HUES6 (cell line): ENCODE measurements at regions not wholly inside any gene's neighbourhood (a gene's known extent, or its start where the extent isn't known, plus 50 kb on each side); places are given as distances from the start of the nearest gene placed in this dataset.

Source experiments
- H3K27ac ChIP-seq: 2 replicates; pipeline ENCODE4 v1.7.0; 2013; ENCODE audit warnings: low read depth, mild to moderate bottlenecking, low read length, inconsistent platforms
- H3K27me3 ChIP-seq: 2 replicates; pipeline ENCODE4 v1.6.1; 2013; ENCODE audit warnings: low read length; ENCODE audit not compliant: control insufficient read depth, insufficient read depth
- H3K36me3 ChIP-seq: 2 replicates; pipeline ENCODE4 v1.6.1; 2013; ENCODE audit warnings: low read length; ENCODE audit not compliant: control insufficient read depth, insufficient read depth
- H3K4me1 ChIP-seq: 2 replicates; pipeline ENCODE4 v1.6.1; 2013; ENCODE audit warnings: low read length; ENCODE audit not compliant: control insufficient read depth, insufficient read depth
- H3K4me3 ChIP-seq: 2 replicates; pipeline ENCODE4 v1.5.1; 2013; ENCODE audit warnings: low read depth, low read length
- H3K9ac ChIP-seq: one replicate; pipeline ENCODE4 v1.6.1; 2013; ENCODE audit warnings: mild to moderate bottlenecking, low read length
- H3K9me3 ChIP-seq: 2 replicates; pipeline ENCODE4 v1.6.1; 2013; ENCODE audit warnings: low read depth, low read length; ENCODE audit not compliant: control insufficient read depth, insufficient read depth

DNA sequence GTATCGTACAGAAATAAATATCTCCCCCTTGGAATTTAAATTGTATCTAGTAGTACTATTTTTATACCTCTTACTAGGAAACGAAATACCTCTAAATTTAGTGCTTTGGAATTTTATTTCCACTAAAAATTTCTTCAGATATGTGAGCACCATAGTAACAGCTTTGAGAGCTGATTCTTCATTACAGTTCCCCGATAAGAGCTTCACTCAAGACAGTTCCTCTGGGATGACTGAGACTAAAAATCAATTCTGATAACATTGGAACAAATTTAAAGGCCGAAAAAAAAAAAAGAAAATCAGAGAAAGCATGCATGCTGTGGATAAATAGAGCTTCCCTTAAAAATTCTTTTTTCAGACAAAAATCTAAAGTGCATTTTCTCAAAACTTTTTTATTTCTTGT, 68.5 kb upstream of the MEF2C start:
- H3K9ac ChIP-seq = no peak overlapping the region
- no peak overlapping the region for H3K4me3 ChIP-seq
- H3K27ac ChIP-seq = no peak overlapping the region
- H3K36me3 ChIP-seq = no peaks in the 10 kb centered on the region
- no peaks in the 10 kb centered on the region for H3K27me3 ChIP-seq
- H3K9me3 ChIP-seq = no peaks in the 10 kb centered on the region
- H3K4me1 ChIP-seq = peaks cover 22% of the 10 kb centered on the region

DNA sequence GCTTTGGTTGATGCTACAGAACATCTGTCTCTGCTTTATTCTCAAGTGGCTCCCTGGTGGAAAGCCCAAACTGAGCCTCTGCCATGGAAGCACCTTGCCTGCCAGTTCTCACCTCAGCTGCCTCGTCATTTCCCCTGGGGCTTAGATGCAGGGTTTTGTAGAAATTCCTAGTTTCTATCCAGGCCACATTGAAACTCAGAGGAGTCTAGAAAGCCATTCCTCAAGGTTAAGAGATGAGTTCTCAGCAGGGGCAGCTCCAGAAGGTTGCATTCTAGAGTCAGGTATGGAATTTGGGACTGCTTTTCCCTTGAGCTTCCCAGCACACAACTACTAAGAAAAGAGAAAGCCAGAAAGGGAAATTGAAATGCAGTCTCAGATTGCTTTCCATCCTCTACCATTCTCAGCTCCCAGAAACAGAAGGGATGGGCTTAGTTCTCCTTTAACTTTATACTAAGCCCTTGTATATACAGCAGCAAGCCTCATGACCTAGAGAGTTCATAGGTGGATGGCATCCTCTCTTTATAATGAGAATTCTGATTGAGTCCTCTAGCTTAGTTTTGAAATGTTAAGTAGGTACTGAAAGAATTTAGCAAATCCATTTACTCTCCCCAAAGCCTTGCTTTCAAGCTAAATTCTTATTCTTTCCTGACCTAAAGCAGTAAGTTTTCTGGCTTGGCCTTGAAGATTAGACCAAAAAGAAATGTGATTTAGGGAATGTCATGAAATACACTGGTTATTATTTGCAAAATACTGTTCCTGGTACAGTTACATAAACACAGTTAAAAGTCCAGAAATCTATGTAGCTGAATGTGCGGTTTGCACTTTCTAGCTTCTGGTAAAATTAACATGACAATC, 66.0 kb upstream of the MEF2C start:
- no peak overlapping the region for H3K9ac ChIP-seq
- peaks cover 15% of the 10 kb centered on the region for H3K4me1 ChIP-seq
- no peak overlapping the region for H3K4me3 ChIP-seq
- H3K9me3 ChIP-seq = no peaks in the 10 kb centered on the region
- H3K27me3 ChIP-seq = no peaks in the 10 kb centered on the region
- H3K36me3 ChIP-seq = no peaks in the 10 kb centered on the region
- H3K27ac ChIP-seq = peak overlapping the region; percentile 29; the same call in 1 of the 2 replicates

DNA sequence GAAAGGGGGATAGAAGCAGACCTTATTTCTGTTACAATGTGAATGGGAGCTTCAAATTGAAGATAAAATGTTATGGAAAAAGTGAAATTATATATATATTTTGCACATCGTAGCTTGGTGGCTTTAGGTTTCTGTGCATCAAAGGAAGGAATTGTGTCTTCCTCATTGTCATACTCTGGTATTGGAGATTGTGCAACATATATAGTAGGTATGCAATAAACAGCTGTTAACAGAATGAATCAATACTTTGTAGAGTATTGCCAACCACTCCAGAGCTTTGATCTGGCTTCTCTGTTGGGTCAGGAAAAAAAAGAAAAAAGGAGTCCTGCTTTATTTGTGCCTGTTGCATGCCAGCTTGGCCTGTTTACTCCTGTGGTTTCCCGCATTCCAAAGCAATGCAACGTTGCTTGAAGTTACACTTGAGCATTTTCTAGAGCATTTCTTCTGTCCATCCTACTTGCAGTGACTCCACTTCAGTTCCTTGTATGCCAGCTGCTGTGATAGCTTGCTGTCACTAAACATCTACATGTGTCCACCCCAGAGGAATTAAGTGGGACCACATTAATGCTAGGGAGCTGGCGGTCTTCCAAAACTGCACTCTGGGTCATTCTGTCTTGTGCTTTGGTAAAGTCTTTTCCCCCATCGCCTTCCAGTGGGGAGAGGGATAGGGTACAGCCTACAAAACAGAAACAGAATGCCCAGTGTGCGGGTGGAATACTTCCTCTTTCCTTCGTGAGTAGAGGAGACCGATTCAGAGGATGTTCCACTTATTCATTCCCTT, 62.0 kb upstream of the MEF2C start:
- Histone ChIP-seq H3K9me3 (no peaks in the 10 kb centered on the region), H3K36me3 (no peaks in the 10 kb centered on the region), H3K27me3 (no peaks in the 10 kb centered on the region), H3K9ac (no peak overlapping the region), H3K4me3 (no peak overlapping the region), H3K4me1 (peaks cover 15% of the 10 kb centered on the region), H3K27ac (no peak overlapping the region)

DNA sequence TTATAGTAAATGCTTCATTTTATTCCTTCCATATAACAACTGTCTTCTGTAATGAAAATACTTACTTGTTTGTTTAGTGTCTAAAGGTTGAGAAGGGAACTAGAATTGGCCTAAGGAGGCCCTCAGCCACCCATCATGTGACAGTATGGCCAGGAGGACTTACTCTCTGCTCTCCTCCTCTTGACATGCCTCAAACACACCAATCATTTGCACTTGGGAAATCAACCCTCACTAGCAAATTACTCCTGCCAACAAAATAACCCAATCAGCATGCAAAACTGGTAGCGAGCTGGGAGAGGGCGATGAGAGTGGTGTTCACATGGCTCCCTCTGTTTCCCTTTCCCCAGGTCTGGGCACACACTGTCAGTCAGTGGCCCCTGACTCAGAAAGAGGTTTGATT, 58.6 kb upstream of the MEF2C start:
- Histone ChIP-seq H3K9me3 (no peaks in the 10 kb centered on the region), H3K4me3 (no peak overlapping the region), H3K4me1 (peaks cover 4% of the 10 kb centered on the region; the same call in 1 of the 2 replicates), H3K27me3 (no peaks in the 10 kb centered on the region), H3K36me3 (no peaks in the 10 kb centered on the region), H3K9ac (no peak overlapping the region), H3K27ac (no peak overlapping the region)

DNA sequence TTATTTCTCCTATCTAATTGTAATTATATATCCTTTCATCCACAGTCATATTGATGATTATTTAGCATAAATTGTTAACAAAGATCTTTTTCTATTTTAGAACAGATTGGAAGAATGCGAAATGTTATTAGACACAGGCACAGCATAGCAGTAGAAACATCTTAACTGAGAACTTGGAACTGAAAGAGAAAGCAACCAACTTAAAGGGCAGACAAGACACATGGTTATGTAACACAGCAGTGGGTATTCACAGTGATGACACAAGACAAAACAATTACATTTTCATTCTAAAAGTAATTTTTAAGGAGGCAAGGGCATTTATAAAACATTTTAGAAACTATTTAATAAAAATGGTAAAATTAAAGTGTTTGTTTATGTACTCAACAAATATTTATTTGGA, 57.7 kb upstream of the MEF2C start:
- no peak overlapping the region for H3K4me3 ChIP-seq
- peaks cover 4% of the 10 kb centered on the region; the same call in 1 of the 2 replicates for H3K4me1 ChIP-seq
- H3K9ac ChIP-seq = no peak overlapping the region
- no peak overlapping the region for H3K27ac ChIP-seq
- H3K27me3 ChIP-seq = no peaks in the 10 kb centered on the region
- no peaks in the 10 kb centered on the region for H3K9me3 ChIP-seq
- H3K36me3 ChIP-seq = no peaks in the 10 kb centered on the region

DNA sequence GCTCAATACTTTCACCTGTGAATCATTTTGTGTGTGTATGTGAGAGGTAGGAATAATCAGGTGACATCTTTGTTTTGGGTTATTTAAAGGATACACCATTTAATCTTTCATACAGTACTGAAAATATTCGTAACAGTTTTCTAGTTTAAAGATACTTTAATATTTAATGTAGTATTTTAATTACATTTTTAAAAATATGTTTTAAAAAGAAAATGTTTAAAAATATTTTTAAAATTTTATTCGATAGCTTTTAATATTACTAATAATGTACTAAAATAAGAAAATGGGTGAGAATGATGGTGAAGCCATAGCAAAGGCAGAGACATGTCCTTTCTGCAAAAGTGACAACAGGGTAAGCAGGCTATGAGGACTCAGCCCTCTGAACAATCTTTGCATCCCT, 56.3 kb upstream of the MEF2C start:
- Histone ChIP-seq H3K9me3 (no peaks in the 10 kb centered on the region), H3K36me3 (no peaks in the 10 kb centered on the region), H3K27ac (no peak overlapping the region), H3K4me3 (no peak overlapping the region), H3K9ac (no peak overlapping the region), H3K4me1 (peaks cover under 1% of the 10 kb centered on the region; the same call in 1 of the 2 replicates), H3K27me3 (no peaks in the 10 kb centered on the region)

DNA sequence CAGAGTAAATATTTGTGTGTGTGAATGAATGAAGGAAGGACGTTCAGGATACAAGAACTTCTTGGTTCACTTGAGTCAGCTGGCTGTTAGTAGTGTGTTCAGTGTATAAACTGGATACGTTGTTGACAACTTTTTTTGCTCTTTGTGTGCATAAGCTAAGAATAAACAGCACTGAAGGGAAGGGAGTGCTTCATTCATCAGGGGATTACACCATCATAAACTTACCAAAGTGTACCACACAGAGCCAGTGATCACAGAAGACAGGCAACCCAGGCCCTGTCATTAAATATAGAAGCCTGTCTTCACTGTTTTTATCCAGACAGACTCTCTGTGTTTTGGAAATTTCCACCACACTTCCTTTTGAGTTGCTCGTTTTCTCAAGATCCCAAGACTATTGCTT, 55.5 kb upstream of the MEF2C start:
- H3K4me1 ChIP-seq = no peaks in the 10 kb centered on the region; the same call in 1 of the 2 replicates

DNA sequence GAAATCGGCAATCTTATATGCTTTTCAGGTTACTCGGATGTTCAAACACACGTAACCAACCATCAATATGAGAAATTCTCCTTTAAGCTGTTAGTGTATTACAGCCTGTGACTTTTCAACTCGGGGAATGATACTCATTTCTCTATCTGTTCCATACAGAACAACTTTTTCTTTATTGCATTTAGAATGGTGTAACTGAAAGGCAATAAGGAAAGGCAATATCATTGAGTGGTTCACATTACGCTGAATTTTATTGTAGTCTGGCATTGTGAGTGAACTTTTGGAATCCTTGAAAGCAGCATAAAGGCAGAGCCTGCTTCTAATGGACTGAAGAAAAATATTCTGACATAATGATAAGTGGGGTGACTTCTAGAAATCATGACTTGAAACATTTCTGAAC, 54.4 kb upstream of the MEF2C start:
- H3K27me3 ChIP-seq = no peaks in the 10 kb centered on the region

More for the DNA sequence above, 55.5 kb upstream of the MEF2C start:
- no peak overlapping the region for H3K9ac ChIP-seq
- no peak overlapping the region for H3K27ac ChIP-seq
- H3K36me3 ChIP-seq = no peaks in the 10 kb centered on the region
- no peaks in the 10 kb centered on the region for H3K27me3 ChIP-seq
- H3K9me3 ChIP-seq = no peaks in the 10 kb centered on the region
- no peak overlapping the region for H3K4me3 ChIP-seq

DNA sequence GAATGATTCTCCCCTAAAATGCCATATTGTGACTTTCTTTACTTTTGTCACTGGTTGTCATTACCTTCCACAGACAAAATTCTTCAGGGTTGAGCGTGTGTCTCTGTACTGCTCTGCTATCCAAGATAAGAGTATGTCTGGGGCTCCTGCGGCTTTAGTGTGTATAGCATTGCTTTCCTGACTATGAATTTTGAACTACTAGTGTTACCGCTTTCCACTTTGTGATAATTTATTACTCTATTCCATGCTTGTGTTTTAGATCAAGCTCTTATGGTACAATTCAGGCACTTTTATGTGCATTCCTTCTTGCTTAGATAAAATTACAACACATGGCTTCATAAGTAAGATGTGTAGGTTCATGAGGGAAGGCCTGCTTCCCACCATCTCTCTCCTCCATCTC, 51.5 kb upstream of the MEF2C start:
- Histone ChIP-seq H3K4me1 (no peaks in the 10 kb centered on the region), H3K4me3 (no peak overlapping the region), H3K9ac (no peak overlapping the region), H3K27ac (no peak overlapping the region), H3K9me3 (no peaks in the 10 kb centered on the region), H3K27me3 (no peaks in the 10 kb centered on the region), H3K36me3 (no peaks in the 10 kb centered on the region)

More for the DNA sequence above, 54.4 kb upstream of the MEF2C start:
- Histone ChIP-seq H3K4me3 (no peak overlapping the region), H3K36me3 (no peaks in the 10 kb centered on the region), H3K9me3 (no peaks in the 10 kb centered on the region), H3K9ac (no peak overlapping the region), H3K4me1 (no peaks in the 10 kb centered on the region; the same call in 1 of the 2 replicates), H3K27ac (no peak overlapping the region)
